ENCODE measurements at regions not wholly inside any gene's neighbourhood (a gene's known extent, or its start where the extent isn't known, plus 50 kb on each side); places are given as distances from the start of the nearest gene placed in this dataset.

GRCh38 chr16:79375351-79375750 lies 225.2 kb downstream of the MAF start:
- TF ChIP-seq EZH2 (IDR thresholded peaks at IDR 0.05; ENCODE audit: insufficient read depth, low read length) = no peak
- TF ChIP-seq, protein P1, sequence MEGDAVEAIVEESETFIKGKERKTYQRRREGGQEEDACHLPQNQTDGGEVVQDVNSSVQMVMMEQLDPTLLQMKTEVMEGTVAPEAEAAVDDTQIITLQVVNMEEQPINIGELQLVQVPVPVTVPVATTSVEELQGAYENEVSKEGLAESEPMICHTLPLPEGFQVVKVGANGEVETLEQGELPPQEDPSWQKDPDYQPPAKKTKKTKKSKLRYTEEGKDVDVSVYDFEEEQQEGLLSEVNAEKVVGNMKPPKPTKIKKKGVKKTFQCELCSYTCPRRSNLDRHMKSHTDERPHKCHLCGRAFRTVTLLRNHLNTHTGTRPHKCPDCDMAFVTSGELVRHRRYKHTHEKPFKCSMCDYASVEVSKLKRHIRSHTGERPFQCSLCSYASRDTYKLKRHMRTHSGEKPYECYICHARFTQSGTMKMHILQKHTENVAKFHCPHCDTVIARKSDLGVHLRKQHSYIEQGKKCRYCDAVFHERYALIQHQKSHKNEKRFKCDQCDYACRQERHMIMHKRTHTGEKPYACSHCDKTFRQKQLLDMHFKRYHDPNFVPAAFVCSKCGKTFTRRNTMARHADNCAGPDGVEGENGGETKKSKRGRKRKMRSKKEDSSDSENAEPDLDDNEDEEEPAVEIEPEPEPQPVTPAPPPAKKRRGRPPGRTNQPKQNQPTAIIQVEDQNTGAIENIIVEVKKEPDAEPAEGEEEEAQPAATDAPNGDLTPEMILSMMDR (IDR thresholded peaks at IDR 0.05; ENCODE audit: insufficient read depth, low read depth, low read length) = no peak
- H3K36me3 Mint-ChIP-seq (ENCODE audit: low read depth, unreplicated experiment) = no peaks in the 10 kb centered on the region
- DNase-seq (ENCODE audit: low read depth) = no peak
- peaks cover 8% of the 10 kb centered on the region for H3K4me1 Mint-ChIP-seq (ENCODE audit: low read depth, unreplicated experiment)
- Histone ChIP-seq H3K4me1 (ENCODE audit: insufficient read depth, low read length) (peaks cover 4% of the 10 kb centered on the region), H3K9me3 (ENCODE audit: insufficient read depth, low read depth, low read length) (no peaks in the 10 kb centered on the region), H3K4me2 (ENCODE audit: low read length) (no peak overlapping the region), H2AFZ (ENCODE audit: low read depth, low read length) (no peak overlapping the region), H4K20me1 (ENCODE audit: insufficient read depth, low read length) (no peaks in the 10 kb centered on the region), H3K27ac (ENCODE audit: low read depth, low read length) (no peak overlapping the region), H3K9ac (ENCODE audit: low read length) (no peak overlapping the region), H3K36me3 (ENCODE audit: insufficient read depth, low read length) (no peaks in the 10 kb centered on the region), H3K27me3 (ENCODE audit: insufficient read depth, low read length) (no peaks in the 10 kb centered on the region), H3K79me2 (ENCODE audit: insufficient read depth, low read length) (no peaks in the 10 kb centered on the region), H3K4me3 (ENCODE audit: insufficient read depth, low read depth, low read length) (no peak overlapping the region)
- FAIRE-seq = no peak
- no peak overlapping the region for H3K4me3 Mint-ChIP-seq (ENCODE audit: unreplicated experiment)
- H3K9me3 Mint-ChIP-seq (ENCODE audit: unreplicated experiment) = peaks cover 11% of the 10 kb centered on the region
- H3K27me3 Mint-ChIP-seq (ENCODE audit: low read depth, unreplicated experiment) = peaks cover 2% of the 10 kb centered on the region
- no peak overlapping the region for H3K27ac Mint-ChIP-seq (ENCODE audit: unreplicated experiment)

GRCh38 chr16:79372503-79373184 lies 227.9 kb downstream of the MAF start:
- FAIRE-seq (no peak), DNase-seq (ENCODE audit: low read depth) (peak; percentile 36)
- Mint-ChIP-seq H3K27me3 (ENCODE audit: low read depth, unreplicated experiment) (peaks cover 6% of the 10 kb centered on the region), H3K4me3 (ENCODE audit: unreplicated experiment) (no peak overlapping the region), H3K27ac (ENCODE audit: unreplicated experiment) (peak overlapping the region; percentile 84), H3K4me1 (ENCODE audit: low read depth, unreplicated experiment) (peaks cover 13% of the 10 kb centered on the region), H3K9me3 (ENCODE audit: unreplicated experiment) (peaks cover 11% of the 10 kb centered on the region), H3K36me3 (ENCODE audit: low read depth, unreplicated experiment) (no peaks in the 10 kb centered on the region)
- H3K36me3 ChIP-seq (ENCODE audit: insufficient read depth, low read length) = no peaks in the 10 kb centered on the region
- peak overlapping the region; percentile 38 for H3K27ac ChIP-seq (ENCODE audit: low read depth, low read length)
- no peaks in the 10 kb centered on the region for H3K79me2 ChIP-seq (ENCODE audit: insufficient read depth, low read length)
- H3K9me3 ChIP-seq (ENCODE audit: insufficient read depth, low read depth, low read length) = no peaks in the 10 kb centered on the region
- H3K4me3 ChIP-seq (ENCODE audit: insufficient read depth, low read depth, low read length) = no peak overlapping the region
- no peak for TF ChIP-seq EZH2 (IDR thresholded peaks at IDR 0.05; ENCODE audit: insufficient read depth, low read length)
- TF ChIP-seq, protein P1 (IDR thresholded peaks at IDR 0.05; ENCODE audit: insufficient read depth, low read depth, low read length) = no peak
- no peaks in the 10 kb centered on the region for H3K27me3 ChIP-seq (ENCODE audit: insufficient read depth, low read length)
- H2AFZ ChIP-seq (ENCODE audit: low read depth, low read length) = no peak overlapping the region
- H3K4me2 ChIP-seq (ENCODE audit: low read length) = peak overlapping the region; percentile 30
- H4K20me1 ChIP-seq (ENCODE audit: insufficient read depth, low read length) = no peaks in the 10 kb centered on the region
- no peak overlapping the region for H3K9ac ChIP-seq (ENCODE audit: low read length)
- peaks cover 4% of the 10 kb centered on the region for H3K4me1 ChIP-seq (ENCODE audit: insufficient read depth, low read length)

GRCh38 chr16:79370736-79371135 lies 229.8 kb downstream of the MAF start:
- peaks cover 11% of the 10 kb centered on the region for H3K9me3 Mint-ChIP-seq (ENCODE audit: unreplicated experiment)
- Histone ChIP-seq H3K4me3 (ENCODE audit: insufficient read depth, low read depth, low read length) (no peak overlapping the region), H4K20me1 (ENCODE audit: insufficient read depth, low read length) (no peaks in the 10 kb centered on the region), H3K9me3 (ENCODE audit: insufficient read depth, low read depth, low read length) (no peaks in the 10 kb centered on the region), H3K9ac (ENCODE audit: low read length) (no peak overlapping the region), H3K4me2 (ENCODE audit: low read length) (no peak overlapping the region), H3K27me3 (ENCODE audit: insufficient read depth, low read length) (no peaks in the 10 kb centered on the region), H3K4me1 (ENCODE audit: insufficient read depth, low read length) (peaks cover 4% of the 10 kb centered on the region), H3K79me2 (ENCODE audit: insufficient read depth, low read length) (no peaks in the 10 kb centered on the region), H2AFZ (ENCODE audit: low read depth, low read length) (no peak overlapping the region), H3K36me3 (ENCODE audit: insufficient read depth, low read length) (no peaks in the 10 kb centered on the region), H3K27ac (ENCODE audit: low read depth, low read length) (no peak overlapping the region)
- peaks cover 6% of the 10 kb centered on the region for H3K27me3 Mint-ChIP-seq (ENCODE audit: low read depth, unreplicated experiment)
- no peak for DNase-seq (ENCODE audit: low read depth)
- no peaks in the 10 kb centered on the region for H3K36me3 Mint-ChIP-seq (ENCODE audit: low read depth, unreplicated experiment)
- TF ChIP-seq EZH2 (IDR thresholded peaks at IDR 0.05; ENCODE audit: insufficient read depth, low read length) = no peak
- TF ChIP-seq, protein P1 (IDR thresholded peaks at IDR 0.05; ENCODE audit: insufficient read depth, low read depth, low read length) = no peak
- FAIRE-seq = no peak
- no peak overlapping the region for H3K27ac Mint-ChIP-seq (ENCODE audit: unreplicated experiment)
- no peak overlapping the region for H3K4me3 Mint-ChIP-seq (ENCODE audit: unreplicated experiment)
- H3K4me1 Mint-ChIP-seq (ENCODE audit: low read depth, unreplicated experiment) = peaks cover 13% of the 10 kb centered on the region
